Astrocyte (in vitro differentiated cells and primary cell): ENCODE measurements at regions not wholly inside any gene's neighbourhood (a gene's known extent, or its start where the extent isn't known, plus 50 kb on each side); places are given as distances from the start of the nearest gene placed in this dataset.

Experiments
- EZH2 ChIP-seq: IDR thresholded peaks from 2 replicates; pipeline ENCODE4 v1.6.1; 2012; ENCODE audit warnings: mild to moderate bottlenecking, low read length, inconsistent platforms; ENCODE audit not compliant: insufficient read depth
- TF ChIP-seq, protein P1 (sequence below): IDR thresholded peaks from 2 replicates; pipeline ENCODE4 v1.5.1; 2011; ENCODE audit warnings: low read depth, mild to moderate bottlenecking, inconsistent platforms, low read length, moderate library complexity; ENCODE audit not compliant: insufficient read depth

DNA sequence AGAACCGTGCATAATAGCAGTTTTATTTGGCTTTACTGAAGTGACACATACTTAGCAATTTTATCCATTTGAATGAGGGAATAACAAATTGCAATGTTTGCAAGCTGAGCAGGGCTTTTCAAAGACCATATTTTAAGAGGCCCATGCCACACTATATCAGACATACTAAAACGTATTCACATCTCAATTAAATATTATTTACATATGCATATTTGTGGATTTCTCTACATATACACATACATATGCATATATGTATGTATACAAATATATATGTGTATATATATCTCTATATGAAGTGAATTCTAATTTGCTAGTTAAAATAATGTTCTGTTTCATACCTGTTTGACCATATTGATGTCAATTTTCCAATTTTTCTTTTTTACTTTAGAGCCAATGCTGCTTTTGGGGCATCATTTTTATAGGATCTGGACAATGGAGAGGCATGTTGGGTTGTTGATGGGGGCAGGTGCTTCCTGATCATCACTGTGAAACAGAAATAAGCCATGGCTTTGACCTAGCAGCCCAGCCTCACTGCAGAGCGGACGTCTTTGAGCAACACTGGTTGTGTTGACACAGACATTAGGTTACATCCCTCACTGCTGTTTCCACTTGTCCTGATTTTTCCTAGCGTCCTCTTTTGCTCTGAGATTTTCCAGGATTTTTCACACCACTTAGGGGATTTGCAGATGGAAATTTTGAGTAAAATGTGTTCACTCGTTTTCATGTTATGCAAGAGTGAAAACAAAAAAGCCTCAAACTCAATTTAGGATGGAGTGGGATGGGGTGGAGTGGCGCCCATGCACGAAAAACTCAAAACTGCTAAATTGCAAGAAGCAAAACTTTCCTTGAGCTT, 56.9 kb downstream of the RDH14 start:
- TF ChIP-seq, protein P1, sequence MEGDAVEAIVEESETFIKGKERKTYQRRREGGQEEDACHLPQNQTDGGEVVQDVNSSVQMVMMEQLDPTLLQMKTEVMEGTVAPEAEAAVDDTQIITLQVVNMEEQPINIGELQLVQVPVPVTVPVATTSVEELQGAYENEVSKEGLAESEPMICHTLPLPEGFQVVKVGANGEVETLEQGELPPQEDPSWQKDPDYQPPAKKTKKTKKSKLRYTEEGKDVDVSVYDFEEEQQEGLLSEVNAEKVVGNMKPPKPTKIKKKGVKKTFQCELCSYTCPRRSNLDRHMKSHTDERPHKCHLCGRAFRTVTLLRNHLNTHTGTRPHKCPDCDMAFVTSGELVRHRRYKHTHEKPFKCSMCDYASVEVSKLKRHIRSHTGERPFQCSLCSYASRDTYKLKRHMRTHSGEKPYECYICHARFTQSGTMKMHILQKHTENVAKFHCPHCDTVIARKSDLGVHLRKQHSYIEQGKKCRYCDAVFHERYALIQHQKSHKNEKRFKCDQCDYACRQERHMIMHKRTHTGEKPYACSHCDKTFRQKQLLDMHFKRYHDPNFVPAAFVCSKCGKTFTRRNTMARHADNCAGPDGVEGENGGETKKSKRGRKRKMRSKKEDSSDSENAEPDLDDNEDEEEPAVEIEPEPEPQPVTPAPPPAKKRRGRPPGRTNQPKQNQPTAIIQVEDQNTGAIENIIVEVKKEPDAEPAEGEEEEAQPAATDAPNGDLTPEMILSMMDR = no peak
- TF ChIP-seq EZH2 = no peak
